Stimulated activated CD8-positive, alpha-beta memory T cell treated with anti-CD3 and anti-CD28 coated beads, Interleukin-4, amount 100 ng/mL, for 48 hours (primary cell): ENCODE measurements at regions not wholly inside any gene's neighbourhood (a gene's known extent, or its start where the extent isn't known, plus 50 kb on each side); places are given as distances from the start of the nearest gene placed in this dataset.

Experiments used
- DNase-seq: peaks from one replicate; pipeline ENCODE4 v3.0.0-alpha.2; 2020

GRCh38 chr10:10927608-10928007 lies 90.1 kb upstream of the CELF2 start:
- no peak for DNase-seq

DNA sequence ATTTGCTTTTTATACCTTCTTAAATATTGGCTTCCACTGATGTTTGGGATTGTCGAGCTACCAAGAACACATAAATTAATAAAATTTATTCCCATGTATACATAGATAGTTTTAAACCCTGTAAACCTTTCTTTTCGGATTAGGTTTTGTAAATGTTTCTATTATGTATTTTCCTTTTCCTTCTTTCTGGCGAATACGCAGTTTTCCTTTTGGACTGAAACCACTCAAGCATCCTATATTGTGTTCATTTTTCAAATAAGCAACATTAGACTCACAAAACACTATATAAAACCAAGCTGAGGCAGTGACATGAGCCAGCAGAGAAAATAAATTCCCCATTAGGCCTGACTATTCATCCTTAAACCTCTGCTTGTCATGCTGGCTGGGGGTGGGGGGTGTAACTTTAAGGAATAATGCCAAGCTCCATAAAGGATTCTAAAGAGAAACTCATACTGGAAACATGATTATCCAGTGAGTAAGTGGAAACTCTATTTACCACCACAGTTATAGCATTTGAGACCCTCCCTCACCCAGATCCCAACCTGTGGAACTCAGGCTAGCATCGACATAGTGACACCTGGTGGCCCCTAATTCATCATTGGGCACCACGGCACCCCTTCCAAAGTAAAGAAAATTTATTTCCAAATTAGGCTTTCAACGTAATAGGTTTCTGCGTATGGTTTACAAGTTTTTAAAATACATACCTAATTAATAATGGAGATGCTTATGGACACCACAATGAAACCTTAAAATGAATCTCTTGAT lies 86.5 kb upstream of the CELF2 start:
- DNase-seq: no peak

DNA sequence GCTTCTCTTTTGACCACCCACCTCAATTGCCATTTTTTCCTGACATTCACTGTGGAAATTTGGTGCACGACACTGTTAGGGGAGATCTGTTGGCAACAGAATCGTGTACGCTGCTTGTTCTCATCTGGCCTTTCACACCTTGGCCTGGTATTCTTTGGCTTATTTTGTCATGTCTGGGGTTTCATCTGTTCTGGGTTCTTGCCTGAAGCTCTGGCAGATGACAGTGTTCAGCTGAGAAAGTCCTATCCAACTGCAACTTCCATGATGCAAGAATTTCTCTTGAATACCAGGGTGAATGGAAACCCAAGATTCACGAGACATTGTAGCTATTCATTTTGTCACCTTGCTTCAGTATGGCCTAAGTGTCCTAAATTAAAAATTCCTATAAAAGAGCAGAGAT lies 82.6 kb upstream of the CELF2 start:
- no peak for DNase-seq

GRCh38 chr10:10938676-10939075 lies 79.0 kb upstream of the CELF2 start:
- DNase-seq: no peak

- no peak for DNase-seq
Measured at GRCh38 chr10:10941127-10941730, 76.4 kb upstream of the CELF2 start.

DNA sequence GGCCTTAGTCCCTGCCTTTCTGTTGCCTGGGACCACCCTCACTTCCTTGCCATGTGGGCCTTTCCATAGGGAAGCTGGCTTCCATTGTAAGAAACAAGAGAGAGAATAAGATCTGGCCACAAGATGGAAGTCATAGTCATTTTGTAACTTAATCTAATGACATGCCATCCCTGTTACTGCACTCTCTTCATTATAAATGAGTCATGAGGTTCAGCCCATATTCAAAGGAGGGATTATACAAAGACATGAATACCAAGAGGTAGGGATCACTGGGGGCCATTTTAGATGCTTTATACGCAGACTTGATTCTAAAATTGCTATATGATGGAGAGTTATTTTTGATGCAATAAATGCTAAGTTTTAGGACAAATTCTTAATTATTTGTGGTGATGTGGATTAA lies 75.2 kb upstream of the CELF2 start:
- DNase-seq: no peak

GRCh38 chr10:10946081-10946480 lies 71.6 kb upstream of the CELF2 start:
- DNase-seq: no peak

GRCh38 chr10:10946801-10947200 lies 70.9 kb upstream of the CELF2 start:
- DNase-seq: no peak

- no peak for DNase-seq
Measured at GRCh38 chr10:10951675-10952074, 66.0 kb upstream of the CELF2 start.

DNA sequence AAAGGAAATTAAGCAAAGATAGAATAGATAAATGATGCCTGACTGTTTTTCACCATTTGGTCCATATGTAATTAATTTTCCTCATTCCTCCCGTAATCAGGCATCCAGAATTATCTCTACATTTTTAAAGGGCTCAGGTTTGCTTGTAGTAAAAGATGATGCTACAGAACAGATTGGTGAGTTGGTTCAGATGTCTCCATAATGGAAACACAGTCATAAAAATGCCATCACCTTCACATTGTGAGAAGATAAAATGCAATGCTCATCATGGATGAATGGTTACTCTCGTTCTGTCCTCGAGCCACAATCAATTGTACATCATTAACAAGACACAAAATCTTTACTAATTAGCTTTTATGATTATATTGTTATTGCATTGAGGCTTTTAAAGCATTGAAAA lies 64.9 kb upstream of the CELF2 start:
- DNase-seq: no peak

GRCh38 chr10:10956681-10957542 lies 60.8 kb upstream of the CELF2 start:
- DNase-seq: no peak

DNA sequence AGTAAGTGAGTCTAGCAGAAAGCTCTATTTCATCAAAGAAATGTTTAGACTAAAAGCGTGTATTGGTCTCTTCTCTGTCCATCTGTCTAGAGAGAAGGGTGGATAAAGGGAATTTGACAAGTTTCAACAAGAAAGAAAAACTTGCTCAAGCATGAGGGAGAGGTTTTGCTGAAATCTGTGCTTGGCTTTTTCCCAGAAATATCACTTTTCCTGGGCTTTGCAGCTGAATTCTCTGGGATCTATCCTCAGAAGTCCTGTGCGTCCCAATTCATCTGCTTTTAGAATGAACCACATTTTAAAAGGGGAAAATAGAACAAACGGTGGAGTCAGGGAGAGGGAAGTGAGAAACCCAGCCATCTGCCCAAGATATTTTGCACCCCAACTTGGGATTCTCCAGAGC lies 59.6 kb upstream of the CELF2 start:
- DNase-seq: no peak

GRCh38 chr10:10959666-10960065 lies 58.0 kb upstream of the CELF2 start:
- DNase-seq: no peak

DNA sequence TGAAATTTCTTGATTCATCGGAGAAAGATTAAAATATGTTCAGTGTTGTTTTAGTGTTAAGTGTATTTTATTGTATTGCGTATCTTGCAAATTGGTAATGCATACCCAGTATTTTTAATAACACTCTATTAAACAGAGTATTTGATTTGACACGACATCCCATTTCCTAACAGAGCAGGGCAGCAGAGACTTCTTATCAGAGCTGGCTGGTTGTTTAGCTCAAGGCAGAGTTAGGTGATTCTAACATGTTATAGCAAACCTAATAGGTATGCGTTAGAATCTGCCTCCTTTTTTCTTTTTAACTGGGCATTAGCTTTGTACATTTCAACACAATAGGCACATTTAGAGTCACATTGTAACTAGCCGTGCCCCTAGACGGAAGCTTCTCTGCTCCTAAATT lies 57.1 kb upstream of the CELF2 start:
- no peak for DNase-seq

- no peak for DNase-seq
Measured at GRCh38 chr10:10961072-10961471, 56.6 kb upstream of the CELF2 start.

DNA sequence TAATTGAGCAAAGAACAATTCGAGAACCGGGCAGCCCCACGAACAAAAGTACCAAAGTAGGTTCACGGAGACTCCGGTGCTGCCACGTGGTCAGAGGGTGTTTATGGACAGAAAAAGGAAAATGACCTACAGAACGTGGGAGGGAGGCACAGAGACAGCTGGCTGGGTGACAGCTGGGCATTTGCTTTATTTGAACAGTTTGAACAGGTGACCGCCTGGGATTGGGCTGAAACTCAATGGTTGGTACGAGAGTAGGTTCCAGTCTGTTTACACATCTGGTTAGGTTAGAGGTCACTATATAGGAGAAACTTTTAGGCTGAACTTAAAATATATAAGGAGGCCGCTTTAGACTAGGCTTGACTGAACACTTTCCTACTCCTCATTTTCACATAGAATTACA lies 50.6 kb upstream of the CELF2 start:
- no peak for DNase-seq

GRCh38 chr10:10967581-10968256 lies 50.0 kb upstream of the CELF2 start:
- no peak for DNase-seq
